GM19372 (cell line): ENCODE measurements at regions not wholly inside any gene's neighbourhood (a gene's known extent, or its start where the extent isn't known, plus 50 kb on each side); places are given as distances from the start of the nearest gene placed in this dataset.

Experiments used
- ATAC-seq: cut with Tn5 transposase; IDR thresholded peaks from one replicate; pipeline ENCODE4 v1.9.1; 2021; ENCODE audit warnings: mild to moderate bottlenecking, low read depth, moderate library complexity; ENCODE audit not compliant: unreplicated experiment

GRCh38 chr15:53462651-53463050 is 296.8 kb downstream of the WDR72 start:
- no peak for ATAC-seq

GRCh38 chr15:53461677-53462076 is 297.8 kb downstream of the WDR72 start:
- ATAC-seq = no peak

- no peak for ATAC-seq
Observed at GRCh38 chr15:53458736-53459135, 300.7 kb downstream of the WDR72 start.

GRCh38 chr15:53457479-53457878 is 302.0 kb downstream of the WDR72 start:
- ATAC-seq = no peak

GRCh38 chr15:53454843-53455721 is 304.4 kb downstream of the WDR72 start:
- no peak for ATAC-seq

- ATAC-seq = no peak
Observed at GRCh38 chr15:53454535-53454842, 305.0 kb downstream of the WDR72 start.

- ATAC-seq = no peak
Observed at GRCh38 chr15:53453253-53454105, 306.0 kb downstream of the WDR72 start.

GRCh38 chr15:53448232-53449015 is 311.0 kb downstream of the WDR72 start:
- ATAC-seq = no peak

- ATAC-seq = no peak
Observed at GRCh38 chr15:53447742-53448141, 311.7 kb downstream of the WDR72 start.

GRCh38 chr15:53447053-53447574 is 312.3 kb downstream of the WDR72 start:
- ATAC-seq = no peak

DNA sequence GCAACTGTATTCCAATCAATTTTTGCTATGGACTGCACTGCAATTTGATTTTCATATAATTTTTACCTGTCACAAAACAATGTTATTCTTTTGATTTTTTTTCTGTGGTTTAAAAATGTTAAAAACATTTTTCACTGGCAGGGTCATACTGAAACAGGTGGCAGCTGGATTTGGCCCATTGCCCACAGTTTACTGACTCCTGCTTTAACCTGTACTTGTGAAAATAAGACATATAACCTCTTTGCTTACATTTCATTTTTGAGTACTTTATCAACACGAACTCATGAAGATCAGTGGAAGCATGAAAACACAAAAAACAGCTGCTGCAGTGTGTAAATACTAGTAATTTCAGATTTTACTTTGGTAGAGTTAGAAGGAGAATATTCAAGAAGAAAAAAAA is 313.1 kb downstream of the WDR72 start:
- no peak for ATAC-seq

DNA sequence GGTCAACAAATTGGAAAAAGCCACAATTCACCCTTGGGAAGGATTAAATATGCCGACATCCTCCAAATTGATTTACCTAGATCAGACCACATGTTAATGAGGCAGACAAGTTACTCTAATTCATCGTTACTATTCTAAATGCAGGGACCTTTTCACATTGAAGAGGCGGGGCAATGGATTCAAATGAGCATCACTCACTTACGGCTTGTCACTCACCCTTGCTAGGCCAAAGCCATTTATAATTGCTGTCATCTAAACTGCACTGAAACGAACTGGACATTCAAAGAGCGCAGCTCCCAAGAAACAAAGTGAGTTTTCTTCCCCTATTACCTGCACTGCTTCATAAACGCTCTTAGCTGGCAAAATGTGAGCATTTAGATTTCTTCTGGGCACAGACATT is 313.9 kb downstream of the WDR72 start:
- ATAC-seq = no peak

GRCh38 chr15:53437985-53438841 is 321.2 kb downstream of the WDR72 start:
- ATAC-seq = no peak

GRCh38 chr15:53437366-53437765 is 322.1 kb downstream of the WDR72 start:
- ATAC-seq = no peak

- no peak for ATAC-seq
Observed at GRCh38 chr15:53434174-53434678, 325.2 kb downstream of the WDR72 start.

DNA sequence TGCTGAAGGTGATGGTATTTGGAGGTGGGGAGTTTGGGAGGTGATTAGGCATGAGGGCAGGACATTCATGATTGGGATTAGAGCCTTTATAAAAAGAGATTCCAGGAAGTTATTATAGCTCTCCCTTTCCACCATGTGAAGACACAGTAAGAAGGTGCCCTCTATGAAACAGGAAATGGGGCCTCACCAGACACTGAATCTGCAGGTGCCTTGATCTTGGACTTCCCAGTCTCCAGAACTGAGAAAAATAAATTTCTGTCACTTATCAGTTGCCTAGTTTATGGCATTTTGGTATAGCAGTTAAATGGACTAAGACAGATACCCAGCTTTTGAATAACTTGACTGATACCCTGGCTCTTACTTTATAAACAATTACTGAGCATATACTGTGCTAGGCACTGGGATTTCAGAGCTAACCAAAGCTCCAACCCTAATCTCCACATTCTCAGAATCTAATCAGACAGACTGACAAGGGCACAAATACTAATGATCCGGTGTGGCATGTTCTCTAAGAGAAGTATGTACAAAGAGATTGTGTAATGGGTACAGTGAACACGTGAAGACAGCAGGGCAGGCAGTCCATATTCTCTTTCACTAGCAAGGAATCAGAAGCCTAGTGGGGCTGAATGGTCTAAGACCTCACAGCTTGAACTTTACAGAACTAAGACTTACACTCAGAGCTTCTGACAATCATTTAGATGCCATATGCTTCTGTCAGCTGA is 343.1 kb downstream of the WDR72 start:
- ATAC-seq = no peak

DNA sequence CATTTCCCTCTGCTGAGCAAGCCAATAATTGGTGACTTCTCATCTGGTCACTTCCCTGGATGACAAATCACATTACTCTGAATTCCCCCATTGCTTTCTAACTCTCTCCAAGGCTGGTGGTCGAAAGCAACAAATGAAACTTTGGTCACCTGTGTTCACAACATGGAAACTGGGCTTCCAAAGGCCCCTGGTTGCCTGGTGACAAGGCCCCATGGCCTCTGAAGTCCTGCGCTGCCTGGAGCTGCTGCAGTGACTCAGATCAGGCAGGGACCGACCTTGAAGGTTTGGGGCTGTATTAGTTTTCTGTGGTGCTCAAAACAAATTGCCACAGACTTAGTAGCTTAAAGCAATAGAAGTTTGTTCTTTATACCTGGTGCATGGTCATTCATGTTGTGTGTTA is 345.3 kb downstream of the WDR72 start:
- no peak for ATAC-seq

- ATAC-seq = no peak
Observed at GRCh38 chr15:53412542-53412941, 346.9 kb downstream of the WDR72 start.

GRCh38 chr15:53404930-53405493 is 354.5 kb downstream of the WDR72 start:
- no peak for ATAC-seq
